GM04504 (cell line): ENCODE measurements at regions not wholly inside any gene's neighbourhood (a gene's known extent, or its start where the extent isn't known, plus 50 kb on each side); places are given as distances from the start of the nearest gene placed in this dataset.
"Not testable (repeated sequence)": the region's sequence is repeated elsewhere in the genome, so short reads cannot be mapped to it uniquely, and the experiment has no call there.

Source experiments
- DNase-seq: peaks from one replicate; pipeline ENCODE4 v3.0.0-alpha.2; 2012; ENCODE audit warnings: low read depth

- no peak for DNase-seq
Measured at GRCh38 chr5:9728261-9728660, 98.1 kb upstream of the TAS2R1 start.

- DNase-seq = no peak
Measured at GRCh38 chr5:9726931-9727330, 96.8 kb upstream of the TAS2R1 start.

- DNase-seq = not testable (repeated sequence)
Measured at GRCh38 chr5:9725265-9725664, 95.1 kb upstream of the TAS2R1 start.

GRCh38 chr5:9724707-9725106 is 94.6 kb upstream of the TAS2R1 start:
- no peak for DNase-seq

- DNase-seq = no peak
Measured at GRCh38 chr5:9722601-9723180, 92.5 kb upstream of the TAS2R1 start.

GRCh38 chr5:9721161-9721560 is 91.0 kb upstream of the TAS2R1 start:
- DNase-seq = no peak

GRCh38 chr5:9720361-9720760 is 90.2 kb upstream of the TAS2R1 start:
- DNase-seq = no peak

- no peak for DNase-seq
Measured at GRCh38 chr5:9716838-9717281, 86.7 kb upstream of the TAS2R1 start.

GRCh38 chr5:9715891-9716335 is 85.8 kb upstream of the TAS2R1 start:
- DNase-seq = no peak

GRCh38 chr5:9713959-9714586 is 83.9 kb upstream of the TAS2R1 start:
- no peak for DNase-seq

- DNase-seq = no peak
Measured at GRCh38 chr5:9713356-9713755, 83.2 kb upstream of the TAS2R1 start.

GRCh38 chr5:9712911-9713310 is 82.8 kb upstream of the TAS2R1 start:
- DNase-seq = no peak

- DNase-seq = peak; percentile 75
Measured at GRCh38 chr5:9712506-9712905, 82.4 kb upstream of the TAS2R1 start.

- no peak for DNase-seq
Measured at GRCh38 chr5:9710069-9710468, 79.9 kb upstream of the TAS2R1 start.

- DNase-seq = no peak
Measured at GRCh38 chr5:9707732-9708462, 77.7 kb upstream of the TAS2R1 start.

- no peak for DNase-seq
Measured at GRCh38 chr5:9699681-9700080, 69.5 kb upstream of the TAS2R1 start.

- DNase-seq = no peak
Measured at GRCh38 chr5:9698841-9699240, 68.7 kb upstream of the TAS2R1 start.

- DNase-seq = peak; percentile 51
Measured at GRCh38 chr5:9698125-9698826, 68.1 kb upstream of the TAS2R1 start.

- DNase-seq = no peak
Measured at GRCh38 chr5:9692576-9692975, 62.4 kb upstream of the TAS2R1 start.

- DNase-seq = no peak
Measured at GRCh38 chr5:9691261-9691660, 61.1 kb upstream of the TAS2R1 start.

- no peak for DNase-seq
Measured at GRCh38 chr5:9690751-9691150, 60.6 kb upstream of the TAS2R1 start.

- no peak for DNase-seq
Measured at GRCh38 chr5:9686216-9686615, 56.1 kb upstream of the TAS2R1 start.

- no peak for DNase-seq
Measured at GRCh38 chr5:9681706-9682105, 51.6 kb upstream of the TAS2R1 start.
